HCT116 (cell line): ENCODE measurements at regions not wholly inside any gene's neighbourhood (a gene's known extent, or its start where the extent isn't known, plus 50 kb on each side); places are given as distances from the start of the nearest gene placed in this dataset.

Experiments used
- ATAC-seq: fragments of 200-7000 bp; cut with Tn5 transposase; 2 replicates; pipeline ENCODE4 v1.9.1; 2020; ENCODE audit warnings: mild to moderate bottlenecking, moderate library complexity
- BruUV-seq: library from RNA; stranded (reverse); fragments of 400-500 nt; replicated peaks from 2 replicates; lab custom pipeline; 2021; lab: Mats Ljungman, UMichigan
- CTCF ChIA-PET: fragments of 300-600 bp; sonication (Branson Sonifier 250); formaldehyde crosslinking; loops from one replicate; lab custom pipeline; 2021; ENCODE audit warnings: antibody characterized with exemption; lab: Charles Lee
- POLR2A ChIA-PET: fragments of 300-600, 350-600 bp; sonication (Branson Sonifier 250); formaldehyde crosslinking; loops from one replicate; lab custom pipeline; 2021; ENCODE audit warnings: antibody characterized with exemption; lab: Charles Lee
- RAD21 ChIA-PET, 2 experiments: fragments of 300-600 bp; sonication (Branson Sonifier 250); formaldehyde crosslinking; loops; one replicate each; lab custom pipeline; 2023; ENCODE audit warnings: low total read pairs in 2 of 2; ENCODE audit not compliant: uncharacterized antibody in 2 of 2, unreplicated experiment in 2 of 2, low non-redundant PET in 1 of 2; lab: Charles Lee
- DNase-seq: peaks from one replicate; pipeline ENCODE4 v3.0.0-alpha.2; 2010; ENCODE audit warnings: low read depth, low spot score
- H2AFZ ChIP-seq: fragments of 200-600 bp; shearing (Covaris generic), sonication (generic); 2 replicates; pipeline ENCODE4 v1.6.1; 2017; ENCODE audit warnings: low read depth, mixed run types, mixed read lengths, antibody characterized with exemption, low read length; ENCODE audit not compliant: poor library complexity, severe bottlenecking
- H3K27ac ChIP-seq: 2 replicates; pipeline ENCODE4 v1.5.1; 2012; ENCODE audit warnings: low read depth, low read length
- H3K27me3 ChIP-seq: fragments of 200-600 bp; sonication (generic); 2 replicates; pipeline ENCODE4 v1.6.1; 2016; ENCODE audit warnings: mixed run types, low read length, mixed read lengths; ENCODE audit not compliant: insufficient read depth
- H3K36me3 ChIP-seq, 2 experiments: fragments of 200-500 bp in 1 of 2; fragments of 200-600 bp in 1 of 2; sonication (Bioruptor generic) in 1 of 2; sonication (generic) in 1 of 2; 2 replicates each; pipeline versions ENCODE4 v1.5.1 to v1.6.1; 2014 to 2016; ENCODE audit warnings: low read length in 2 of 2, inconsistent platforms in 1 of 2, mixed read lengths in 1 of 2, mixed run types in 1 of 2; ENCODE audit not compliant: insufficient read depth in 2 of 2, control insufficient read depth in 1 of 2
- H3K4me1 ChIP-seq, 2 experiments: fragments of 200-600 bp in 1 of 2; sonication (generic) in 1 of 2; 2 replicates each; pipeline versions ENCODE4 v1.5.1 to v1.6.1; 2012 to 2017; ENCODE audit warnings: low read length in 2 of 2, inconsistent platforms in 1 of 2, mild to moderate bottlenecking in 1 of 2, mixed read lengths in 1 of 2, mixed run types in 1 of 2, moderate library complexity in 1 of 2; ENCODE audit not compliant: insufficient read depth in 2 of 2, control insufficient read depth in 1 of 2
- H3K4me2 ChIP-seq: fragments of 200-600 bp; sonication (generic); 2 replicates; pipeline ENCODE4 v1.6.1; 2017; ENCODE audit warnings: mixed run types, low read length, mixed read lengths
- H3K4me3 ChIP-seq, 2 experiments: fragments of 200-600 bp in 1 of 2; sonication (generic) in 1 of 2; replicated peaks in 1 of 2; 2 replicates each; pipeline ENCODE4 v1.5.1; 2011 to 2016; ENCODE audit warnings: low read length in 2 of 2, control low read depth in 1 of 2, low read depth in 1 of 2, mild to moderate bottlenecking in 1 of 2, mixed read lengths in 1 of 2, mixed run types in 1 of 2
- H3K79me2 ChIP-seq: fragments of 200-600 bp; sonication (generic); 2 replicates; pipeline ENCODE4 v1.6.1; 2017; ENCODE audit warnings: mild to moderate bottlenecking, mixed run types, low read length, moderate library complexity, mixed read lengths; ENCODE audit not compliant: insufficient read depth
- H3K9ac ChIP-seq: fragments of 200-600 bp; sonication (generic); 2 replicates; pipeline ENCODE4 v1.6.1; 2016; ENCODE audit warnings: low read length, mixed read lengths
- H3K9me2 ChIP-seq: fragments of 200-600 bp; sonication (generic), shearing (Covaris generic); 2 replicates; pipeline ENCODE4 v1.6.1; 2017; ENCODE audit warnings: mixed run types, mild to moderate bottlenecking, moderate library complexity; ENCODE audit not compliant: insufficient read depth
- H3K9me3 ChIP-seq, 2 experiments: fragments of 200-500 bp in 1 of 2; fragments of 200-600 bp in 1 of 2; sonication (Bioruptor generic) in 1 of 2; sonication (generic) in 1 of 2; 2 replicates each; pipeline ENCODE4 v1.6.1; 2014 to 2017; ENCODE audit warnings: low read length in 2 of 2, mixed read lengths in 2 of 2, inconsistent platforms in 1 of 2, low read depth in 1 of 2, mild to moderate bottlenecking in 1 of 2, mixed run types in 1 of 2, moderate library complexity in 1 of 2; ENCODE audit not compliant: control insufficient read depth in 1 of 2, insufficient read depth in 1 of 2
- H4K20me1 ChIP-seq: fragments of 200-600 bp; sonication (generic), shearing (Covaris generic); 2 replicates; pipeline ENCODE4 v1.6.1; 2017; ENCODE audit warnings: mixed run types, mild to moderate bottlenecking, moderate library complexity; ENCODE audit not compliant: insufficient read depth
- ATF3 ChIP-seq: IDR thresholded peaks from 2 replicates; pipeline ENCODE4 v1.6.1; 2012
- CTCF ChIP-seq, 3 experiments: fragments of 200-600 bp in 1 of 3; sonication (generic) in 1 of 3; IDR thresholded peaks in 2 of 3; conservative IDR thresholded peaks in 1 of 3; 2 replicates each; pipeline ENCODE4 v1.5.1; 2012 to 2017; ENCODE audit warnings: low read depth in 2 of 3, low read length in 2 of 3, antibody characterized with exemption in 1 of 3, borderline replicate concordance in 1 of 3, control low read depth in 1 of 3, mild to moderate bottlenecking in 1 of 3, mixed read lengths in 1 of 3, mixed run types in 1 of 3, moderate library complexity in 1 of 3; ENCODE audit not compliant: insufficient read depth in 1 of 3
- EGR1 ChIP-seq: IDR thresholded peaks from 2 replicates; pipeline ENCODE4 v1.6.1; 2012; ENCODE audit warnings: low read depth
- ELF1 ChIP-seq: IDR thresholded peaks from 2 replicates; pipeline ENCODE4 v1.6.1; 2012; ENCODE audit warnings: low read depth, borderline replicate concordance
- EZH2 ChIP-seq: fragments of 200-600 bp; sonication (generic); IDR thresholded peaks from 2 replicates; pipeline ENCODE4 v1.6.1; 2017; ENCODE audit warnings: antibody characterized with exemption, mixed run types
- EZH2phosphoT487 ChIP-seq: fragments of 200-600 bp; IDR thresholded peaks from 2 replicates; pipeline ENCODE4 v1.6.1; 2018; ENCODE audit warnings: antibody characterized with exemption, borderline replicate concordance
- FOSL1 ChIP-seq: IDR thresholded peaks from 2 replicates; pipeline ENCODE4 v1.6.1; 2012; ENCODE audit warnings: low read depth
- JUND ChIP-seq: IDR thresholded peaks from 2 replicates; pipeline ENCODE4 v1.6.1; 2012
- POLR2A ChIP-seq: IDR thresholded peaks from 2 replicates; pipeline ENCODE4 v1.7.0; 2011; ENCODE audit warnings: borderline replicate concordance; ENCODE audit not compliant: insufficient read depth, insufficient read length; ENCODE audit errors: extremely low read depth
- RAD21 ChIP-seq: IDR thresholded peaks from 2 replicates; pipeline ENCODE4 v1.6.1; 2012; ENCODE audit warnings: low read depth, mild to moderate bottlenecking
- REST ChIP-seq: IDR thresholded peaks from 2 replicates; pipeline ENCODE4 v1.6.1; 2012; ENCODE audit warnings: low read depth
- SP1 ChIP-seq: IDR thresholded peaks from 2 replicates; pipeline ENCODE4 v1.6.1; 2012; ENCODE audit warnings: low read depth
- SRF ChIP-seq: IDR thresholded peaks from 2 replicates; pipeline ENCODE4 v1.6.1; 2012; ENCODE audit warnings: low read depth
- TCF7L2 ChIP-seq: IDR thresholded peaks from 2 replicates; pipeline ENCODE4 v1.7.0; 2011; ENCODE audit warnings: borderline replicate concordance, inconsistent platforms; ENCODE audit not compliant: insufficient read depth, insufficient read length; ENCODE audit errors: extremely low read depth
- ZNF274 ChIP-seq: fragments of 200-500 bp; sonication (Bioruptor generic); IDR thresholded peaks from 2 replicates; pipeline ENCODE4 v1.6.1; 2014; ENCODE audit warnings: mild to moderate bottlenecking, low read depth, low read length, inconsistent platforms
- intact Hi-C: fragments of 100-400 bp; cut with micrococcal nuclease; formaldehyde crosslinking; loops from 2 replicates; pipeline ENCODE4 v1.10.0; 2022

- ChIA-PET POLR2A (no interaction called here), RAD21 (no interaction called here)
- BruUV-seq = no TSS peak
- Histone ChIP-seq H3K4me1 (peaks cover 0 to 3% of the 10 kb centered on the region in 2 experiments; a peak in 1 of 4 replicates), H3K4me2 (no peak overlapping the region), H3K27ac (no peak overlapping the region), H2AFZ (no peak overlapping the region), H3K27me3 (no peaks in the 10 kb centered on the region)
- TF ChIP-seq FOSL1 = no peak
- TF ChIP-seq CTCF (IDR thresholded peaks at IDR 0.05 in 2 of 3, conservative IDR thresholded peaks at IDR 0.05 in 1 of 3; ENCODE audit: borderline replicate concordance in 1 of 3, insufficient read depth in 1 of 3, low read depth in 2 of 3, low read length in 2 of 3) = no peak
- TF ChIP-seq REST = no peak
- TF ChIP-seq TCF7L2 = no peak
- no peak for TF ChIP-seq EZH2
- TF ChIP-seq EZH2phosphoT487 = no peak
- no peak for TF ChIP-seq SRF
- TF ChIP-seq SP1 = no peak
- no peak for TF ChIP-seq EGR1
- no peak for TF ChIP-seq JUND
- no peak for TF ChIP-seq POLR2A
- no peak for TF ChIP-seq RAD21
- TF ChIP-seq ELF1 = no peak
- no peak for TF ChIP-seq ZNF274
- no peak for TF ChIP-seq ATF3
- TF ChIP-seq, all 23 proteins: peak for 0
- intact Hi-C loops = no loop called here
- no peaks in the 10 kb centered on the region for H4K20me1 ChIP-seq
- DNase-seq = no peak
- H3K4me3 ChIP-seq = no peak overlapping the region
- no peaks in the 10 kb centered on the region for H3K9me2 ChIP-seq
- H3K9me3 ChIP-seq = no peaks in the 10 kb centered on the region
- CTCF ChIA-PET = no interaction called here
- ATAC-seq = no peak
- H3K79me2 ChIP-seq = no peaks in the 10 kb centered on the region
- no peaks in the 10 kb centered on the region for H3K36me3 ChIP-seq
- H3K9ac ChIP-seq = no peak overlapping the region
Observed at GRCh38 chr12:42021469-42021868, 123.2 kb downstream of the GXYLT1 start.
